ENCODE measurements at regions not wholly inside any gene's neighbourhood (a gene's known extent, or its start where the extent isn't known, plus 50 kb on each side); places are given as distances from the start of the nearest gene placed in this dataset.
"Not testable (repeated sequence)": the region's sequence is repeated elsewhere in the genome, so short reads cannot be mapped to it uniquely, and the experiment has no call there.

DNA sequence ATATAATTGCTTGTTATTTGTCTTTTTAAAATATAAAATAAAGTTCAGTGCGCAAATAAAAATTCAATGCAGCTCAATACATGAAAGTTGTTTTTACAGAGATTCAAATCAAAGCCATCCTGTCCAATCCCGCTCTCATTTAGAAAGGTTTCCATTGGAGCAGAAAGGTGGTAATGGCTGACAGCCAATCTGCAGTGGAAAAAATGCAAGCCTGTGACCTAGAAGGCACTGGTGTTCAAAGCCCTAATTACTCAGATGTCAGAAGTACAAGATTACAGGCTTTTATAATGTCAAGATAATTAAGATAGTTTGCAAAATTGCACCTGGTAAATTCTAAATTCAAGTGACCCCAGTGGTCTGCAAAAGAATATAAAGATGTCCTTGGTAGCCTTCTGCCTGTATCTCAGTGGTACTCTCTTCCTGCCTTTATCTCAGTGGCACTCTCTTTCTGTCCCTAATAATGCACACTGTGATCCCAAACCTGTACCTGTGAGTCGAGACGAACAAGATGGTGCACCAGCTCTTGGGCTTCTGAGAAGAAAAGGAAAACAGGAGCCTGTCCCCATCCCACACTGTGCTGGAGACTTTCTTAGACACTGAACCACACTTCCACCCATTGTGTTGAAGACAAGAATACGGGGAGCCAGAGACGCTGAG, 212.6 kb upstream of the FRG1 start:
- H3K36me3 ChIP-seq (ENCODE audit: control insufficient read depth, insufficient read depth, low read length); H3K9ac ChIP-seq (ENCODE audit: insufficient read depth, low read length); H3K79me2 ChIP-seq (ENCODE audit: control insufficient read depth, insufficient read depth, low read length); H3K4me2 ChIP-seq (ENCODE audit: extremely low read depth, insufficient read depth, low read length); H4K20me1 ChIP-seq (ENCODE audit: control insufficient read depth, extremely low read depth, insufficient read depth, low read length); H2AFZ ChIP-seq (ENCODE audit: low read length); H3K27me3 ChIP-seq (ENCODE audit: control insufficient read depth, insufficient read depth, low read length); H3K4me1 ChIP-seq (ENCODE audit: control insufficient read depth, extremely low read depth, insufficient read depth, low read length); H3K9me3 ChIP-seq (ENCODE audit: control insufficient read depth, insufficient read depth, low read depth, low read length); H3K27ac ChIP-seq (ENCODE audit: insufficient read depth, low read length); DNase-seq (ENCODE audit: low read depth in 2 of 2); H3K4me3 ChIP-seq (replicated peaks in 1 of 4; ENCODE audit: control extremely low read depth in 1 of 4, insufficient read depth in 1 of 4, low read depth in 3 of 4, low read length in 4 of 4): not testable (repeated sequence)

DNA sequence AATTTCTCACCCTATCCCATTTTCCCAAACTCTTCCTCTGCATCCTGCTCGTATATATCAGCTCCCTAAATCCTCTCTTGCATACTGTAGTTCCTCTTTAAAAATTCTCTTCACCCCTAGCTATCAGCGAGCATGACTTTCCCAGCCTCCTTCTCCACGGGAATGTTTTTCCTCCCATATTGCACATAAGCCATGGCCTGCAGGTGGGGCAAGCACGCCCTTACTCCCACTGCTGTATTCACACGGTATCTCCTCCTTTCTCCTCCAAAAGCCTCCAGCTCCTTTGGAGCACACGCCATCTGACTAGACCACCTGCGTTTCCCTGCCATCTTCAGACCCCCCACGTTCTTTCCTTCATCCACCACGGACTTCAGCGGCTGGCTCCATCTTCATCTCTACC, 208.7 kb upstream of the FRG1 start:
- H3K4me3 ChIP-seq (replicated peaks in 1 of 4; ENCODE audit: control extremely low read depth in 1 of 4, insufficient read depth in 1 of 4, low read depth in 3 of 4, low read length in 4 of 4); H2AFZ ChIP-seq (ENCODE audit: low read length); H3K27ac ChIP-seq (ENCODE audit: insufficient read depth, low read length); H3K36me3 ChIP-seq (ENCODE audit: control insufficient read depth, insufficient read depth, low read length); H3K4me2 ChIP-seq (ENCODE audit: extremely low read depth, insufficient read depth, low read length); H3K27me3 ChIP-seq (ENCODE audit: control insufficient read depth, insufficient read depth, low read length); DNase-seq (ENCODE audit: low read depth in 2 of 2); H4K20me1 ChIP-seq (ENCODE audit: control insufficient read depth, extremely low read depth, insufficient read depth, low read length); H3K9ac ChIP-seq (ENCODE audit: insufficient read depth, low read length); H3K4me1 ChIP-seq (ENCODE audit: control insufficient read depth, extremely low read depth, insufficient read depth, low read length); H3K9me3 ChIP-seq (ENCODE audit: control insufficient read depth, insufficient read depth, low read depth, low read length); H3K79me2 ChIP-seq (ENCODE audit: control insufficient read depth, insufficient read depth, low read length): not testable (repeated sequence)

- not testable (repeated sequence) for H3K27me3 ChIP-seq (ENCODE audit: control insufficient read depth, insufficient read depth, low read length); H3K27ac ChIP-seq (ENCODE audit: insufficient read depth, low read length); H3K9me3 ChIP-seq (ENCODE audit: control insufficient read depth, insufficient read depth, low read depth, low read length); H3K79me2 ChIP-seq (ENCODE audit: control insufficient read depth, insufficient read depth, low read length); H3K4me3 ChIP-seq (replicated peaks in 1 of 4; ENCODE audit: control extremely low read depth in 1 of 4, insufficient read depth in 1 of 4, low read depth in 3 of 4, low read length in 4 of 4); H3K9ac ChIP-seq (ENCODE audit: insufficient read depth, low read length); H3K4me2 ChIP-seq (ENCODE audit: extremely low read depth, insufficient read depth, low read length); DNase-seq (ENCODE audit: low read depth in 2 of 2); H3K36me3 ChIP-seq (ENCODE audit: control insufficient read depth, insufficient read depth, low read length); H3K4me1 ChIP-seq (ENCODE audit: control insufficient read depth, extremely low read depth, insufficient read depth, low read length); H4K20me1 ChIP-seq (ENCODE audit: control insufficient read depth, extremely low read depth, insufficient read depth, low read length); H2AFZ ChIP-seq (ENCODE audit: low read length)
These were observed 207.2 kb upstream of the FRG1 start for GRCh38 chr4:189733507-189733906.

- not testable (repeated sequence) for H3K4me3 ChIP-seq (replicated peaks in 1 of 4; ENCODE audit: control extremely low read depth in 1 of 4, insufficient read depth in 1 of 4, low read depth in 3 of 4, low read length in 4 of 4); H3K9ac ChIP-seq (ENCODE audit: insufficient read depth, low read length); H3K4me1 ChIP-seq (ENCODE audit: control insufficient read depth, extremely low read depth, insufficient read depth, low read length); H3K79me2 ChIP-seq (ENCODE audit: control insufficient read depth, insufficient read depth, low read length); H3K9me3 ChIP-seq (ENCODE audit: control insufficient read depth, insufficient read depth, low read depth, low read length); H3K4me2 ChIP-seq (ENCODE audit: extremely low read depth, insufficient read depth, low read length); H3K27me3 ChIP-seq (ENCODE audit: control insufficient read depth, insufficient read depth, low read length); H2AFZ ChIP-seq (ENCODE audit: low read length); H3K36me3 ChIP-seq (ENCODE audit: control insufficient read depth, insufficient read depth, low read length); H3K27ac ChIP-seq (ENCODE audit: insufficient read depth, low read length); H4K20me1 ChIP-seq (ENCODE audit: control insufficient read depth, extremely low read depth, insufficient read depth, low read length)
- DNase-seq (ENCODE audit: low read depth in 2 of 2): peak in 1 of 2 donors; percentile 0
These were observed 205.9 kb upstream of the FRG1 start for GRCh38 chr4:189734648-189735267.

DNA sequence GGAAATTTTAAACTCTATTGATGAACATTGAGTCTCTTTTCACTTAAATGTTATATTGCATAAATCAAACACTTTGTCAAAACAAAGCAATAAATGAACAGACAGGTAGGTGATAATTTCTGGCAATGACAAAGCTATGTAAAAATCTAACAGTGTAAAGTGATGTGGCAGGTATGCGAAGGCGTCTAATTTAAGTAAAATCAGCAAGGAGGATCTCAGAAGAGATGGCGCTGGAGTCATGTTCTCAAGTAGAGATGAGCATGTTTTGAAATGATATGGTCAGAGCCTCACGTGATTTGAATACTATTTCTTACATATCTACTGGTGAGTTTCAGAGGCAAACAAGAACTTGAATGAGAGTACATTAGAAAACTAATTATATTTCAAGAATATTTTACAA, 204.0 kb upstream of the FRG1 start:
- not testable (repeated sequence) for H3K9me3 ChIP-seq (ENCODE audit: control insufficient read depth, insufficient read depth, low read depth, low read length); H3K4me2 ChIP-seq (ENCODE audit: extremely low read depth, insufficient read depth, low read length); H3K36me3 ChIP-seq (ENCODE audit: control insufficient read depth, insufficient read depth, low read length); H3K27ac ChIP-seq (ENCODE audit: insufficient read depth, low read length); H4K20me1 ChIP-seq (ENCODE audit: control insufficient read depth, extremely low read depth, insufficient read depth, low read length); H3K27me3 ChIP-seq (ENCODE audit: control insufficient read depth, insufficient read depth, low read length); DNase-seq (ENCODE audit: low read depth in 2 of 2); H3K79me2 ChIP-seq (ENCODE audit: control insufficient read depth, insufficient read depth, low read length); H3K4me3 ChIP-seq (replicated peaks in 1 of 4; ENCODE audit: control extremely low read depth in 1 of 4, insufficient read depth in 1 of 4, low read depth in 3 of 4, low read length in 4 of 4); H2AFZ ChIP-seq (ENCODE audit: low read length); H3K4me1 ChIP-seq (ENCODE audit: control insufficient read depth, extremely low read depth, insufficient read depth, low read length); H3K9ac ChIP-seq (ENCODE audit: insufficient read depth, low read length)

- H3K27ac ChIP-seq (ENCODE audit: insufficient read depth, low read length); H3K4me1 ChIP-seq (ENCODE audit: control insufficient read depth, extremely low read depth, insufficient read depth, low read length); H3K36me3 ChIP-seq (ENCODE audit: control insufficient read depth, insufficient read depth, low read length); H3K9ac ChIP-seq (ENCODE audit: insufficient read depth, low read length); H3K27me3 ChIP-seq (ENCODE audit: control insufficient read depth, insufficient read depth, low read length); H3K9me3 ChIP-seq (ENCODE audit: control insufficient read depth, insufficient read depth, low read depth, low read length); H2AFZ ChIP-seq (ENCODE audit: low read length); H3K4me2 ChIP-seq (ENCODE audit: extremely low read depth, insufficient read depth, low read length); H4K20me1 ChIP-seq (ENCODE audit: control insufficient read depth, extremely low read depth, insufficient read depth, low read length); H3K4me3 ChIP-seq (replicated peaks in 1 of 4; ENCODE audit: control extremely low read depth in 1 of 4, insufficient read depth in 1 of 4, low read depth in 3 of 4, low read length in 4 of 4); H3K79me2 ChIP-seq (ENCODE audit: control insufficient read depth, insufficient read depth, low read length); DNase-seq (ENCODE audit: low read depth in 2 of 2): not testable (repeated sequence)
These were observed 200.6 kb upstream of the FRG1 start for GRCh38 chr4:189740118-189740517.

All from fibroblast of lung (primary cell).